GM19438 (cell line): ENCODE measurements at regions not wholly inside any gene's neighbourhood (a gene's known extent, or its start where the extent isn't known, plus 50 kb on each side); places are given as distances from the start of the nearest gene placed in this dataset.
"Not testable (repeated sequence)": the region's sequence is repeated elsewhere in the genome, so short reads cannot be mapped to it uniquely, and the experiment has no call there.

Source experiments
- ATAC-seq: cut with Tn5 transposase; IDR thresholded peaks from one replicate; pipeline ENCODE4 v1.9.1; 2021; ENCODE audit warnings: low read depth; ENCODE audit not compliant: unreplicated experiment

GRCh38 chr3:75572303-75572702 lies 91.8 kb upstream of the FRG2C start:
- ATAC-seq, result not testable (repeated sequence)

DNA sequence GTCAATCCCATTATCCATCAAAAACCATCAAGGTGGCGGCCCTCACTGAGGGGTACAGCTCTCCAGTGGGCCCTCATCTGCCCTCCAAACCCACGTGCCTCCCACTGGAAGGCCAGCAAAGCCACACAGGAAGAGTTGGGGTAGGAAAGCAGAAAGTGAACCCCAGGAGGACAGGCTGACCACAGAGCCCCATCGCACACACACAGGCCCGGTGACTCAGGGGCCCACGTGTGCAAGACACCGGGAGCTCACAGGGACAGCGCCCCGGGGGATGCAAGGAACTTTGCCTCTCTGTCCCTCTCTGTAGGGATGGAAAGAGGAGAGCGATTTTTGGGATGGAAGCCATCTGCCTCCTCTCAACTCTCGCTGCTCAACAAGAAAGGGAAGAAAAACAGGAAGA lies 85.0 kb upstream of the FRG2C start:
- ATAC-seq, result not testable (repeated sequence)

DNA sequence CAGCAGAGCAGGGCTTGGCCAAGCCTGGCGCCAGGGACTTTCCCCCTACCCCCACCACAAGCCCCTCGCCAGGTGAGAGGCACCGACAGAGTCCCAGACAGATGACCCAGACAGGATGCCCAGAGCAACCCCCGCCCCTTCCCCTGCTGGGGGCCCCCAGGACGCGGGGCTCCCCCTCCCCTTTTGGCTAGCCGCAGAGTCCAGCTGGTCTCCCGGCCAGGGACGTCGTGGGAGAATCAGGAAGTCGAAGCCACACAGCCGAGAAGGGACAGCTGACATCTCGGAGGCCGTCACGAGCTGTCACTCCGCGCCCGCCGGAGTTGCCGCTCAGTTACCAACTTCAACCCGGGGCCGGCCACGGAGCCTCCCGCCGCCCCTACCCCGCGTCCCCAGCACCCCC lies 84.6 kb upstream of the FRG2C start:
- not testable (repeated sequence) for ATAC-seq

DNA sequence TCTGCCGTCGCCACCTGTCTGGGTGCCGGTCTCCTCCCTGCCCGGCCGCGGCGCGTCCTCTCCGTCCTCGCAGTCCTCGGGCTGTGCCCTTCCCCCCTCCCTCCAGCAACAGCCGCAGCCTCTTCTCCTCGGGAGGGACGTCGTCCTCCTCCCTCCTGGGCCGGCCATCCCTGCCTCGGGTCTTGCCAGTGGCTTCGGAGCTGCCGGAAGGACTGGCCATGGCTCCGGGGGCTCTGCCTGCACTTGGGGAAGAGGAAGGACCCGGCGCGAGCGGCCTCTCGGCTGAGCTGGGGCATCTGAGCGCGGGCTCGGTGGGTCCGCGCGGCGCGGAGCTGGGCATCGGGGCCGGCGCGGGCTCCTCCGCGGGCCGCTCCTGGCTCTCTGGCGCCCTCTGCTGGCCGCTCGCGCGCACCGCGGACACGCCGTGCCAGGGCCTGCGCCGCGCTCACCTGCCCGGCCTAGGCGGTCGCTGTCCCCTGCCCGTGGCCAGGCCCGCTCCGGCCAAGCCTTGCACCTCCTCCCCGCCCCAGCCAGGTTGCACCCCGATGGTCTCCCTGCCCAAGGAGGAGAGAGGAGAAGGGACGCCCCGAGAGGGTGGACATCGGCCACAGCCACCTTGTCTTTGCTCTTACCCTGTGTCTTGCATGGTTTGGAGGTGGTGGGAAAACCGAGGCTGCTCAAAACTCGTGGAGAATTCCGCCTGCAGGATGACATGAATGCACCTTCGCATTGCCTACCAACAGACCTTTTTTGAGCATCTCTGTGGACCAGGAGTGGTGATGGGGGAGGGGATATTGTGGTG lies 83.9 kb upstream of the FRG2C start:
- ATAC-seq, result not testable (repeated sequence)

- not testable (repeated sequence) for ATAC-seq
Observed at GRCh38 chr3:75582536-75582935, 81.6 kb upstream of the FRG2C start.

- ATAC-seq, result not testable (repeated sequence)
Observed at GRCh38 chr3:75583116-75583515, 81.0 kb upstream of the FRG2C start.

DNA sequence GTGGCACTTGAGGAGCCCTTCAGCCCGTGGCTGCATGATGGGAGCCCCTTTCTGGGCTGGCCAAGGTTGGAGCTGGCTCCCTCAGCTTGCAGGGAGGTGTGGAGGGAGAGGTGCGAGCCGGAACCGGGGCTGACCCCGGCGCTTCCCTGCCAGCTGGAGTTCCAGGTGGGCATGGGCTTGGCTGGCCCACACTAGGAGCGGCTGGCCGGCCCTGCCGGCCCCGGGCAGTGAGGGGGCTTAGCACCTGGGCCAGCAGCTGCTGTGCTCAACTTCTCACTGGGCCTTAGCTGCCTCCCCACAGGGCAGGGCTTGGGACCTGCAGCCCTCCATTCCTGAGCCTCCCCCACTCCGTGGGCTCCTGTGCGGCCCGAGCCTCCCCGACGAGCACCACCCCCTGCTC lies 76.4 kb upstream of the FRG2C start:
- not testable (repeated sequence) for ATAC-seq

DNA sequence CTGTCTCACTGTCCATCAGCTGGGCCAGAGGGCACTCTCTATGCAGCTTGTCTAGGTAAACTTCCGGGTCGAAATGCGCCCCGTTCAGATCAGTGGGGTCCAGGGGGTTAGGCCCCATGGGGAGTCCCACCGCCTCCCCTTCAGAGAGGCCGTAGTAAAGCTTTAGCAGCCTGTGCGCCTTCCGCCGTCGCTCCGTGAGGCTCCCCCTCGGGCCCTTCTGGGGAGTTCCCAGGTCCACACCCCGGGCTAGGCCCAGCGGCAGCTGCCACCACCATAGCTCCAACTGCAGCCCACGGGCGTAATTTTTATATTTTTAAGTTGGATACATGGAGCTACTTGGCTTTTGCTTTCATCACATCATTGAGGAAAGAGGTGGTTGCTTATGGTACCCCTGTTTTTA lies 73.7 kb upstream of the FRG2C start:
- ATAC-seq, result not testable (repeated sequence)

- ATAC-seq, result not testable (repeated sequence)
Observed at GRCh38 chr3:75604286-75604934, 59.7 kb upstream of the FRG2C start.

DNA sequence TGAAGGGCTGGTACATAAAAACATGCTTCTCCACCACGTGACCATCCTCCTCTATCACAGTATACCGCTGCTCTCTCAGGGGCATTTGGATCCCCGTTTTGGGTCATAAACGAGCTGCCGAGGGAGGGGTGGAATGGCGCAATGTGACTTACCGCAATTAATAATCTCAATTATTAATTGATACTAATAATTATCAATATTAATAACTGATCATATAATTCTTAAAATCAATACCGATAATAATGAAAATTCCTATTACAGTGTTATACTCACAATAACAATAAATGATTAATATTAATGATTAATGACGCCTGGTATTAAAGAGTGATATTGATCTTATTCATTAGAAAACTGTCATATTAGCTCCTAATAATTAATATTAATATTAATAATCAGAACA lies 56.1 kb upstream of the FRG2C start:
- ATAC-seq, result not testable (repeated sequence)

GRCh38 chr3:75609598-75609997 lies 54.5 kb upstream of the FRG2C start:
- ATAC-seq, result not testable (repeated sequence)

DNA sequence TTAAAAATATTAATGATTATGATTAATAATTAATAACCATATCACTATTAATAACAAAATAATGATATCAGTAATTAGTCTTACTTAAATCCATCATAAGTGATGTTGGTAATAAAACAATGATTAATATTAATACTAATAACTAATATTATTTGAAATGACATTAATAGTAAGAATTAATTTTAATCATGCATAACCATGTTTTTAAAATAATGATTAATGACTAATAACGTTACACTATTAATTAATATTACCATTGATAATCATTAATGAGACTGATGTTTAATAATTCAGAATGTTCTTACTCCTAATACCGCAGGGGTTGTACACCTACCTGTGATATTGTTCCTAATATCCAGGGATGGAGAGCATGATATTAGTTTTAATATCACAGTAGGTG lies 53.4 kb upstream of the FRG2C start:
- no peak for ATAC-seq

DNA sequence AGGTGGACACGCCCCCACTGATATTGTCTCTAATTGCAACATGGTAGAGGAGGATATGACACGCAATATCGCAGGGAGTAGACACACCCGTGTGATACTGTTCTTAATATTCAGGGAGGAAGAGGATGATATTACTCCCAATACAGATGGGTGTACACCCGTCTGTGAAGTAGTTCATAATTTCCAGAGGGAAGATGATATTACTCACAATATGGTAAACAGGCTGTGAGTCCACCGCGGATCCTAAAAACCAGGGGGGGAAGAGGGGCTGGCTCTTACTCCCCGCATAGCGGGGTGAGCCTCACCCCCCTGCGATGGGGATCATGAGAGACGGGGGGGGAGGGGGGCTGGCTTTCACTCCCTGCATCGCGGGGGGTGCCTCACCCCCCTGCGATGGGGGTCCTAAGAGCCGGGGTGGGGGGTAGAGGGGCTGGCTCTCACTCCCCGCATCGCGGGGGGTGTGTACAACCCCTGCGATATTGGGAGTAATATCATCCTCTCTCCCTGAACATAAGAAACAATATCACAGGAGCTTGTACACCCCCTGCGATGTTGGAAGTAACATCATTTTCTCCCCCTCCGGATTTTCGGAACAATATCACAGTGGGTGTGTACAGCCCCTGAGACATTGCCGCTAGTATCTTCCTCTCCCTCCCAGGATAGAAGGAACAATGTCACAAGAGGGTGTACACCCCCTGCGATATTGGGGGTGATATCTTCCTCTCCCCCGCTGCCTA lies 52.2 kb upstream of the FRG2C start:
- ATAC-seq, result not testable (repeated sequence)
